ENCODE measurements at regions not wholly inside any gene's neighbourhood (a gene's known extent, or its start where the extent isn't known, plus 50 kb on each side); places are given as distances from the start of the nearest gene placed in this dataset.
A peak's percentile ranks its signal among the peaks of the same experiment; 100 is the strongest.
"Not testable (repeated sequence)": the region's sequence is repeated elsewhere in the genome, so short reads cannot be mapped to it uniquely, and the experiment has no call there.

DNA sequence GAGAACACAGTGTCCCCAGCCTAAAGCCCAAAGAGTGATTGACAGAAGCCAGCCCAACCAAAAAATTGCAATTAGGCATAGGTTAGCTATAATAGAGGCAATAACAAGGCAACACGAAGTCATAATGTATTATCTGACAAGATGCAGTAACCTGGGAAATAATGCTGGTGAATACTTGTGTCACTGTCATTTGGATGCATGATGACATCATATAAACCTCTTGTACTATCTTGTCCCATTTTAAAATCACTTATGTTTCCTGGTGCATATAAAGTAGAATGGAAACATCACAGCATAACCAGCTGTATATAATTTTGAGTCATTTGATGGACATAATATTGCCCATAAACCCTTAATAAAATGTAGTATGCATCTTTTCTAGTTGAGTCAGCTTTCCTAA, 1138.3 kb upstream of the LRRTM3 start:
- no peak for DNase-seq (ENCODE audit: low spot score)

DNA sequence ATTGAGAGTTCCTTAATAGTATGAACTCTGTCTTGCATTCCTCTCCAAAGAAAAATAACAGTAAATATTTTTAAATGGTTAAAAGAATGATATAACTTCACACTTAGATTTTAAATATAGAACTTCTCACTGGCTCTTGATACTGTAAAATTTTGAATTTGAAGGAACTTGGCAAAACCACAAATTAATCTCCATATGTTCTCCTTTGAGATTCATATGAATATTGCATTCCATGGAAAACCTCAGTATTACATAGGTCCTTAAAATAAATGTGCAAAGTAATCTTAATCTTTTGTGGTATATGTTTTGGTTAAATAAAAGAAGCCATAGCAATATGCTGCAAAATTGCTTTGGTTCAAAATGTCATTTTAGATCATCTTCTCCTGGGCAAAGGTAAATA, 1137.6 kb upstream of the LRRTM3 start:
- no peak for DNase-seq (ENCODE audit: low spot score)

DNA sequence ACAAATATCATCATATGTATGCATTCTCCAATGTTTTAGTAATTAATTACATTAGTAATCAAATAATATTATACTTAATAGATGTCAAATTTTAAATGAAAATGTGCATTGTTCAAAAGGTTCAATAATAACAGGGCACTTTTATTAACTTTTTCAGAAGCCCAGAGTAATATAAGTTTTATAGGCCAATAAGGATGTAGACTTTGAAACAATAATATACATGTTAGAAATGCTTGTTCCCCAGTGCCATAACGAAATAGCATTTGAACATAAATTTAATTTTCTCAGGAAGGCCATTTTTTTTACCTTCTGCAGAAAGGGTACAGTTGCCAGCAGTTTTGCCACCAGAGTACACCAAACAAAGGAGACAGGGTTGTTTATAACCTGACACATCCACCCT, 1133.9 kb upstream of the LRRTM3 start:
- no peak for DNase-seq (ENCODE audit: low spot score)

DNA sequence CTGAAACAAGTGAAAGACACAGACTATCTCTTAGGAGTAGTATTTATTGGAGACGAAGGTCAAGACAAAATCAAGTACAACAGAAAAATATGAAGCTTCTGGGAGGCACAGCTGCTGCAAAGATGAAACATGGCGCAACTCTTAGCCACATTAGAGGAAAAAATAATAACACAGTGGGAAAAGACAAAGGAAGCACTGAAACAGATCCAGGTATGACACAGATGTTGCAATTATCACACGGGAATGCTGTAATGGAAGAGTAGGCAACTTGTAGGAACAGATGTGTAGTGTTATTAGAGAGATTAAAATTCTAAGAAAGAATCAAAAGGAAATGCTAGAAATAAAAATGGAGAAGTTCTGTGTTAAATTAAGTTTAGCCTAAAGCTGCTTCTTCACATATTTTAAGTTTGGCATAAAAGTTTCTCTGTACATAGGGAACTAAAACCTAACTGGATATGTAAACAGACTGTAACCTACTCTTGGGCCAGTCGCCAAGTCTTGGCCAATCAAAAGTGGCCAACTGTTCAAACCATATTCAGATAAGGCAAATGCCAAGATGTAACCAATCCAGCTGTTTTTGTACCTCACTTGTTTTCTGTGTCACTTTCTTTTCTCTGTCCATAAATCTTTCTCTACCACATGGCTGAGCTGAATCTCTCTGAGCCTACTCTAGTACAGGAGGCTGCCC, 1132.0 kb upstream of the LRRTM3 start:
- DNase-seq (ENCODE audit: low spot score) = no peak

DNA sequence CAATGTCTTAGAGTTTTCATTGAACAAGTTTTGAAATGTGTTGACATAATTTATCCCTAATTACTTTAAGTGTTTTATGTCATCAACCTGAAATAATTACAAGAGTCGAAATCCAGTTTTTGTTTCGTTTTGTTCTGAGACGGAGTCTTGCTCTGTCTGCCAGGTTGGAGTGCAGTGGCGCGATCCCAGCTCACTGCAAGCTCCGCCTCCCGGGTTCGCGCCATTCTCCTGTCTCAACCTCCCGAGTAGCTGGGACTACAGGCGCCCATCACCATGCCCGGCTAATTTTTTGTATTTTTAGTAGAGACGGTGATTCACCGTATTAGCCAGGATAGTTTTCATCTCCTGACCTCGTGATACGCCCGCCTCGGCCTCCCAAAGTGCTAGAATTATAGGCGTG, 1131.0 kb upstream of the LRRTM3 start:
- DNase-seq (ENCODE audit: low spot score) = not testable (repeated sequence)

DNA sequence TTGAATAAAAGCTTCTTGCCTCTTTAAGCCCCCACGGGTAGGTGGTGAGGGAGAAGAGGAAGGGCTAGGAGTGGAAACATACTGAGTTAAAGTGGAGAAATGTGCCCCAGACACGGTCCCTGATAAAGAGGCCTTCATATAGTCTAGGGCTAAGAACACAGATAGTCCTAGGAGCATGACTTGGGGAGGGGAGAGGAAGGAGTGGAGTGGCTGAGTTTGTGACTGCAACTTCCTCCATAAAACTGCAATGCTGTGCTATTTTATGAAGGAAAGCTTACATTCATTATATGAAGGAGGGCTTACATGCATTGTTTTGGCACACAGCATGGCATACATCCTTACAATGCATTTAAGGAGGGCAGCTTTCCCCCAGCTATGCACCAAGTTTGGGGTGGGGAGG, 1129.4 kb upstream of the LRRTM3 start:
- DNase-seq (ENCODE audit: low spot score) = no peak

DNA sequence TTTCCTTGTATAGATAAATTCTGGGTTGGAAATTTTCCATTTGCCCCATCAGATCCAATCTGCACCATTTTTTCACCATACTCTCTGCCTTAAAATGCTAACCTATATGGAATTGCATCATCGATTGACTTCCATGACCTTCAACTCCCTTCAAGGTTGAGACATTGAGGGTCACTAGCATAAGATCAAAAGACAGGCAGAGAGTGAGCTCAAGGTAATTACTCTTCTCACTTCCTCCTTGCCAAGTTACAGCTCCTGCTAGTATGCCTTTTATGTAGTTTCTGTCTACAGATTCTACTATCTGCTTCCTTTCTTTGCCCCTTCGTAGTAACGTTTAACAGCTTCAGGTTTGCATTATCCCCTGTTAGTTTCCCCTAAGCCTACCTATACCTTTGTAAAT, 1127.7 kb upstream of the LRRTM3 start:
- no peak for DNase-seq (ENCODE audit: low spot score)

DNA sequence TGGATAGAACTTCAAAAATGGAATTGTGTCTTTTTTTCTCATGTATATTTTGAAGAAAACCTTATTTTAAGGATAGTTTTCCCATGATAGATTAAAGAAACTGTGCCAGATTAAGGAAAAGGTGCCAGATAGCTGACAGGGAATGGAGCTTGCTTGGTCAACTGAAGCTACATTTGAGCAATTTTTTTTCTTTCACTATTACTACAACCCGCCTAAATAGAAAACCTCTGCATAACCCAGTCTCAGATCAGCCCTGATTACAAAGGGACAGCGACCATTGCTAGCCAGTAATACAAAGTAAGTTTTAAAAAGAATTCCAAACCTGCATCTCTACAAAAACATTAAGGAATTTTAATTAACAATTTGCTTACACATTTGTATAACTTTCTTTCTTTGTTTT, 1123.4 kb upstream of the LRRTM3 start:
- DNase-seq (ENCODE audit: low spot score) = no peak

DNA sequence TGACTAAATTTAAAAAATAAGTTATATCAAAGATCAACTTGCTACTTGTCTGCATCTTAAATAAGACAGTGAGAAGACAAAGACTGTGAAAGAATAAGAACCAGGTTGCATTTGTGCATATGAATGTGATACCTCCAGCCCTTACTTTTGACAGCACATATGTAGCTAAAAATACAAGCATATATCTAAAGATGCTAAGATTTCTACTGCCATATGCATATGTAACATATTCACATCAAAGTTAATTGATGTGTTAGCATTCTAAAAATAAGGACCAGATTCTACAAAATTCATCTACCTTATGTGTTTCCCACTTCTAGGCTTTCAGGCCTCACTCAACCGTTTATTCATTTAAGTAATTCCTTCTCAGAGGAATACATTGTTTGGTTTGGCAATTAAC, 1120.3 kb upstream of the LRRTM3 start:
- no peak for DNase-seq (ENCODE audit: low spot score)

DNA sequence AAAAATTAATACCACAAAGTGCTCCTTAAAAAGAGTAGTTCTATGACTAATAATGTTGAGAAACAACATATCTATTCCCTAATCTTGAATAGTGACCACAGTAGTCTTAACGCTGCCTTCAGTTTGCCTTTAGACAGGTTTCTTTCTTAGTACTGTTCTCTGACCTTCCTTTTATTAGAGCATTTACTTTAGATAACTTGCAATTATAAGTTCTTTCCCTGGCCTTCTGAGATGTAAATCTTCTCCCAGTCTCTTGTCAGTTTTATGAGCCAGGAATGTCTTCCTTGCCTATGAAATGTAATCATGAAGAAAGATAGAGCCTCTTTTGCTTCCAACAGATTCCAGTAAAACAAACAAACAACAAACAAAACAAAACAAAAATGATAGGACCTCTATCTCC, 1119.8 kb upstream of the LRRTM3 start:
- no peak for DNase-seq (ENCODE audit: low spot score)

DNA sequence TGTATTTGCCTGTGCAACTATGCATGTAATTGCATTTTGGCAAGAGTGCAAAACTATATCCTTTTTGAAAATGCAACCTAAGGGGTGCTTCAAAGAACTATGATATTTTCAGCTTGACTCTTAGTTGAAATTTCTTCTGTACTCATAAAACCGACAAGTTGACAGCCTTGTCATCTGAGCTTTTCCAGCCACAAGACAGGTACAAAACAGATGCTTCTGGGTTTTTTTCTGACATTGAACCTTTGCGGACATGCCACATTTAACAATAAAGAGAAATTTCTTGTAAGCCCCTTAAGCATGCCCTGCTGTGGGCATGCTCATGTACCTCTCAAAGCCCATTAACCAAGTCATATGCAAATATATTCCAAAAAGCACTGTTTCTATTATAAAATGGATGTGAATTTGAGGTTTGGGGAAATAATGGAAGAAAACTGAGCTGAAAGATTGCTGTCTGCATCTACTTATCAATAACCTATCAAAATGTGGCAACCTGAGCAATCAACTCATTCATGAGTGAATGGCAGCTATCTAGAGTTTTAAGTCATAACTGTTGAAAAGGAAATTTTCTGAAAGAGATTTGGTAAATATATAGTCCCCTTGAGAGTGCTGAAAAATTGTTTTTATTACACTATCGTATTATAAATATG, 1117.0 kb upstream of the LRRTM3 start:
- DNase-seq (ENCODE audit: low spot score) = no peak

DNA sequence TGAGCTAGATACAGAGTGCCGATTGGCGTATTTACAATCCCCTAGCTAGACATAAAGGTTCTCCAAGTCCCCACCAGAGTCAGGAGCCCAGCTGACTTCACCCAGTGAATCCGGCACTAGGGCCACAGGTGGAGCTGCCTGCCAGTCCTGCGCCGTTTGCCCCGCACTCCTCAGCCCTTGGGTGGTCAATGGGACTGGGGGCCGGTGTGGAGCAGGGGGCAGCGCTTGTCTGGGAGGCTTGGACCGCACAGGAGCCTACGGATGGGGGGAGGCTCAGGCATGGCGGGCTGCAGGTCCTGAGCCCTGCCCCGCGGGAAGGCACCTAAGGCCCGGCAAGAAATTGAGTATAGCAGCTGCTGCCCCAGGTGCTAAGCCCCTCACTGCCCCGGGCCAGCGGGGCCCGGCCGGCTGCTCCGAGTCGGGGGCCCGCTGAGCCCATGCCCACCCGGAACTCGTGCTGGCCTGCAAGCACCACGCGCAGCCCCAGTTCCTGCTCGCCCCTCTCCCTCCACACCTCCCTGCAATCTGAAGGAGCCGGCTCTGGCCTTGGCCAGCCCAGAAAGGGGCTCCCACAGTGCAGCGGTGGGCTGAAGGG, 1113.8 kb upstream of the LRRTM3 start:
- DNase-seq (ENCODE audit: low spot score) = no peak

DNA sequence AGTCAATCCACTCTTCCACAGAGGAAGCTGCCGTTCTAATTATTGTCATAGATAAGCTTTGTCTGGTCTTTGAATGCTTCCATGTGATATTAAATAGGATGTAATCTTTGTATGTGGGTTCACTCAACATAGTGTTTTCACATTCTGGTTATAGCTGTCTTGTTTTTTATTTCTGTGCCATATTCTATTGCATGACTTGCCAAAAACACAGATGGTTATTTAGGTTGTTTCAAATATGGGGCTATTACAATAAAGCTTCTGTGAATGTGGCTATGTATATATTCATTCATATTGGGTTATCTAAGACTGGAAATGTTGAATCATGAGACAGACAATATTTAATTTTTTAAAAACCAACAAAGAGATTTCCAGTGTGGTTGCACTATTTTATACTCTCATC, 1109.3 kb upstream of the LRRTM3 start:
- DNase-seq (ENCODE audit: low spot score) = no peak

DNA sequence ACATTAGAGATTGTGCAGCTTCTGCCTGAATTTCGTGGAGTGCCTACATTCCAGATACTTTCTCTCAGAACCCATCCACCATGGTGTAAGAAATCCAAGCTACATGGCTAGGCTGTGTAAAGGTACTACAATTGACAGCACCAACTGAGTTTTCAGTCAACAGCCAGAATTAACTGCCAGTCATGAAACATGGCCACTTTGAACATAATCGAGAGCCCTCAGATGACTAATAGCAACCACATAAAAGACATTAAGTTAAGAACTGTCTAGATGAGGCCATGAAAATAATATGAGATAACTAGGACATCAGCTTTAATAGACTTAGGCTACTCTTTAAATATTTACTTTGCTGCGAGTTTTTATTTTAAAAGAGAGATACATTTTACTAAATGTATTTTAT, 1106.8 kb upstream of the LRRTM3 start:
- no peak for DNase-seq (ENCODE audit: low spot score)

DNA sequence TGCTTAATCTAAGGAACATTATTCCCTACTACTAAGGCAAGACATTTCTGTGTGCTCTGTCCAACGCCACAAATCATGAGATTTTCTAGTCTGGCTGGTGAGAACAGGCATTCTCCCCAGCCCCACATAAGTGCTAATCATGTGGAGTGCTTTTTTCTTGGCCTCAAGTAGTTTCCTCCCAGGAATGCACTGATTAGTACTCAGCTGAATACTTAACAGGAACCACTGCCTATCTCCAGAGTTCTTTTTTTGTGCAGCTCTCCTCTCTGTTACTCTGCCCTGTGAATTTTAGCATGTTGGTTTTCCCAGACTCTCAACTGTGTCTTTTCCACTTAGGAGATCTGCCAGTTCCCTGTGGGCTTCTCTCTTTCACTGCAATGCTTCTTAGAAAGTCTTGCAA, 1098.5 kb upstream of the LRRTM3 start:
- DNase-seq (ENCODE audit: low spot score) = no peak

DNA sequence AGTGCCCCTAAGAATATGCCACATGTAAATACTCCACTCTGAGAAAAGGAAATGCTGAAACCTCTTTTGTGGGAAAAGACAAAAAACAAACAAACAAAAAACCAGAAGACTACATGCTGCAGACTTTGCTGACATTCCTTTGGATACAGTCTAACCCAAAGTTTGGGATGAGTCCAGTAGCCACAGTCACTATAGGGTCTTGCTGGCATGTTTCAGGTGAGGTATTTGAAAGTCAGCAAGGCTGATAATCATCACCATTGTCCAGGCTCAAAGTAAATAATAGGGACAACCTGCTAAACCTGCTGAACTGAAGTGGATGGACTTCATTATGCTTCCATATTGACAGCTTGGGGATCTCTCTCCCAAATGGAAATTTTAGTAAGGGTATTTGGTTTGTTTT, 1087.0 kb upstream of the LRRTM3 start:
- no peak for DNase-seq (ENCODE audit: low spot score)

DNA sequence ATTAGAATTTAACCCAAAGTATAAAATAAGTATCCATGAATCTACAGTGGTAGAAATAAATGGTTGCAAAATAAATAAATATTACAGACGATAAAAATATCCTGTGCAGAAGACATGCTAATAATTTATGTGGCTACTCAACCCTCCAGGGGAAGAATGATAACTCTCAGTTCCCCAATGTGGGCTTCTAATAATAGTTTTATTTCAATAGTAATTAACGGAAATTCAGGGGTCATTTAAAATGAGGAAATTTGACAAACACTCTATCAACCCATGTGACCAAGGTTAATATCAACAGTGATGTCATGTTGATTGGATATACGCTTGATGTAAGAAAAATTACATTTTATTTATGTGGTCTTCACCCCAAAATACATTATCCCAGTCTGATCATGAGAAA, 1082.6 kb upstream of the LRRTM3 start:
- DNase-seq (ENCODE audit: low spot score) = no peak

DNA sequence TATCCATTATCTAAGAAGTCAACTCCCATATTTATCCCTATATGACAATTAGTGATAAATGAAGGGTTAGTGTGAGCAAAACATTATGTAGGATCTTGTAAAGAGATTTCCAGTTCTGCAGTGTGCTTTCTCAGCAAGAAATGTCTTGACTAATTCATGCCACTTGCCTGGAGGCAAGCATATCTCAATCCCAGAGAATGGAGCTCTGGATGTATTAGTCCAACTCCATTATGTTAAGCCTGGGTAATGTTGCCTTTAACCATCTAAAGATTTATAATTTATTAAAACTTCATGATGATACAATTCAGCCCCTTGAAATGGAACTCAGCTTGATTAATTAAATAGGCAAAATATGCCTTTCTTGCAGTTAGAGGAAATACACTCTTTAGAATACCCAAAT, 1079.9 kb upstream of the LRRTM3 start:
- no peak for DNase-seq (ENCODE audit: low spot score)

DNA sequence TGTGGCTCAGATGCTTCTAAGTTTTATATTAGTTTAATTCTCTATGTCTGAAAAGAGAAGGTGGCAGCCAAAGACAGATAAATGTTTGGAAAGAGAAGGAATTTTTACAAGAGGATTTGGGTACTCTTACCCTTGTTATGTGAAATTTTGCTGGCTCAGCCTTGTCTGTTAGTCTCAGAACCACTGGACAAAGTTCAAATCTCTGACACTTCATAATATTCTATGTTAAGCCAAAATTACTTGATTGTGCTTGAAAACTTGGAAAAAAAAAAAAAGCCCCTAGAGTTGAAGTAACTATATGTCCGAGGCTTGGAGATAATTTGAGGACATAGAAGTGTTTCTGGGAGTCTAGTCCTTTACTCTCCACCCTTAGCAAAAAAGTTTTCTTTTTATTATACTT, 1079.3 kb upstream of the LRRTM3 start:
- DNase-seq (ENCODE audit: low spot score) = no peak

DNA sequence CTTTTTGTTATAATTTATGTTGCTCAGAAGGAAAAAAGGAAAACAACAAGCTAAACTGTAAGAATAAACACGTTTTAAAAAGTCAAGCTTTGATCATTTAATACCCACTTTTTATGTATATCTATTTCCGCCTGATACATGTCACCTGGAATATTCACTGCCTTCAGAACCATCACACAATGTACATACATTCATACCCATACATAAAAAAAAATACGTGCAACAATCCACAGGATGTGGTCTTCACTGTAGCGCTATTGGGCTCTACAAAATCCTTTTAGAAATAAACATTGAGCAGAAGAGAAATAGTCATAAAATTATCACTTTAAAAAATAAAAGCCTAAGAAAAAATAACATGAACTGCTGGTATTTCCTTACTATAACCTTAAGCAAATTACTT, 1078.9 kb upstream of the LRRTM3 start:
- DNase-seq (ENCODE audit: low spot score) = no peak

DNA sequence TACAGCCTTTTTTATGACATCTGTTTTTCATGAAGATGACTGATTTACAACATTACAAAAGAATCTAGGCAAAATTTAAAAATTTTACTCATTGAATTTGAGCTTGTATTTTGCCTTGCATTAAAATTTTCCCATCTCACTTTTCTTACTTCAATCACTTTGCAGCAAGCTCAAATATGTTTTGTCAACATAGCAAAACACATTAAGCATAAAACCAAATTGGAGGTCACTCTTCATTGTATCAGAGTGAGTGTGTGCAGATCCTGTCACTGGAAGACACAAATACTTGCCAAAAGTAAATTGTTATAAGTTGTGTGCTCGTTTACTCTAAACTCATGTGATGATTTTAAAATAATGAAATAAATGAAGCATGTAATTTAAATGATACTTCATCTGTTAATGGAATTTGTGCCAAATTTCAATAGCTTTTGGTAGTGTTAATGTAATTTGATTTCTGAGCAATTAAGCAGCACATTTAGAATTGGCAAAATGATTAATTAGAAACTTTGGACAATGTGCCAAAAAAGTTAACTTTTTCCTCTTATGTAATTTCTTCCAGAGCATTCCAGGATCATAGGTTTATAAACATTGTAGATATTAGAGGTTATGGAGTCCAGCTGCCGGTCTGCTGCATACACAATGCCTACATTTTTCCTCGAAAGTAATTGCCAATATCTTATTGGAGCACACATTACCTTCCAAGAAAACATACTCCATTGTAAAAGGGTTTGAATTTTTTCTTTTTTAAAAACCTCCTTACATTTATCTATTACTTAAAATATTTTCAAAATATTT, 1078.2 kb upstream of the LRRTM3 start:
- no peak for DNase-seq (ENCODE audit: low spot score)

DNA sequence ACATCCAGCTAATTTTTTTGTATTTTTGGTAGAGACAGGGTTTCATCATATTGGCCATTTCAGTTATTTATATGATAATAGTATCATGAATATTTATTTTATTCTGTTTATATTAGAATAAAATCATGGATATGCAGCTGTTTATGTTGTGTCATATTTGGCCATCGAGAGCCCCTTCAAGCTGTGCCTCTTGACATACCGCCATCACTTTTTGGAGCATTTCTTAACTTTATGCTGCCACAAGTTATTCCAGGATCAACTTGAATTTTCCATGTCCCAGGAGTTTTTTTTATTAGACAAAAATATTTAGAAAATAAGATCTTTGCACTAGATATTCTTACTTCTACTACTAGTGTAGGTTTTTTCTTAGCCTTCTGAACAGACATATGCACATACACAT, 1067.0 kb upstream of the LRRTM3 start:
- DNase-seq (ENCODE audit: low spot score) = no peak

DNA sequence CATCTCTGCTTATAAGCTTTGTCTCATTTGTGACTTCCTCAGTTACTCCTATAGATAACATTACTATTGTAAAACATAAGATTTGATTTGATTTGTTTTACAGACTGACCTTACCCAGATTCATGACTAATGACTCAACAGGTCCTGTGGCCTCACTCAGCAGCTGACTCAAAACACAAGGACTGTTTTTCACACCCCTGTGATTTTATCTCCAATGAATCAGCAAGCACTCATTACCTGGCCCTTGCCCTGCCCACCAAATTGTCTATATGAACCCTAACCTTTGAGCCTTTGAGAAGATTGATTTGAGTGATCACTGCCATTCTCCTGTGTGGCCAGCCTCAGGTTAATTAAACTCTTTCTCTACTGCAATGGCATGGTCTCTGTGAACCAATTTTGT, 1064.6 kb upstream of the LRRTM3 start:
- peak; percentile 24 for DNase-seq (ENCODE audit: low spot score)
